GM21619 (cell line): ENCODE measurements at regions not wholly inside any gene's neighbourhood (a gene's known extent, or its start where the extent isn't known, plus 50 kb on each side); places are given as distances from the start of the nearest gene placed in this dataset.
"Not testable (repeated sequence)": the region's sequence is repeated elsewhere in the genome, so short reads cannot be mapped to it uniquely, and the experiment has no call there.

Experiments used
- ATAC-seq: cut with Tn5 transposase; IDR thresholded peaks from one replicate; pipeline ENCODE4 v1.9.1; 2021; ENCODE audit not compliant: unreplicated experiment

DNA sequence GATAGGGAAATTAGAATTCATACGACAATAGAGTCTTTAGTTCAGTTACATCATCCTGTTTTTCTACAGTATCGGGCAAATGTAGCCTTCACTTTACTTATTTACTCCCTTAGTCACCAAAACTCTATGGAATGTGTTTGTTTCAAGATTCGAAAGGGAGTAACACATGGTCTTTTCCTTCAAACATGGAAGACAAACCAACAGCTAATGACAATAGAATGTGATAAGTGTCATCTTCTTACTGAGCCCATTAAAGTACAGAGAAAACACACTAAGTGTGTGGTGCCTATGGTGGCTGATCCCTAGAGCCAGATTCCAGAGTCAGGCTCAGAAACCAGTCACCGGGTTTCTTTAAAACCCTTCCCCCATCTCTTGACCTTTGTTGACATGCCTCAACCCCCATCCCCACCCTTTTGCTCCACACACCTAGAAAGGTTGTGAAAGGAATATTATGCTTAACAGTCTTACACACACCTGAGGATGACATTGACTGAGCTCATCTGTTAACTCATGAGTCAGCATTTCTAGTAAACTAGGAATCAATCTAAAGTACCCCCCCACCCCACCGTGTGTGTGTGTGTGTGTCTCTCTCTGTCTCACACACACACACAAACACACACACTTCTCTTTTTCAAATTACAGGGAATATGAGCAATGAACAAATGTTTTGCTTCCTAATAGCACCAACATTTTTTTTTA, 549.6 kb upstream of the CCDC54 start:
- no peak for ATAC-seq

- ATAC-seq, result no peak
These were observed 548.0 kb upstream of the CCDC54 start for GRCh38 chr3:106829206-106829605.

- ATAC-seq, result no peak
These were observed 546.9 kb upstream of the CCDC54 start for GRCh38 chr3:106830334-106830733.

DNA sequence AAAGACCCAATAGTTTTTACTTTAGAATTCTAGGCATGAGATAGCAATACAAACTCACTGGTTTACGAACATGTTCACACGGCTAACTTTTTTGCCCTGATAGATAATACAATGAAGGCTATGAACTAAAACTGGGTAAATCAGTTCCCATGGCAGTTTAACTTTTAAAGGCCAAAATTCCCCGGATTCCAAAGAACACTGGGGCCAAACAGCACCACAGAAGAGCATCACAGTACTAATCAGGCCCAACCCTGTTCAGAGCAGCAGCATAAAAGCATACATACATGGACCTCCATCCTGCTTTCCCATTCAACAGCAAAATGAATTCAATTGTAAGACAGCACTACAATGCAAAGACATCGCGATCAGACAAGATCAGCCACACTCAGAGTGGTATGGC, 540.3 kb upstream of the CCDC54 start:
- no peak for ATAC-seq

DNA sequence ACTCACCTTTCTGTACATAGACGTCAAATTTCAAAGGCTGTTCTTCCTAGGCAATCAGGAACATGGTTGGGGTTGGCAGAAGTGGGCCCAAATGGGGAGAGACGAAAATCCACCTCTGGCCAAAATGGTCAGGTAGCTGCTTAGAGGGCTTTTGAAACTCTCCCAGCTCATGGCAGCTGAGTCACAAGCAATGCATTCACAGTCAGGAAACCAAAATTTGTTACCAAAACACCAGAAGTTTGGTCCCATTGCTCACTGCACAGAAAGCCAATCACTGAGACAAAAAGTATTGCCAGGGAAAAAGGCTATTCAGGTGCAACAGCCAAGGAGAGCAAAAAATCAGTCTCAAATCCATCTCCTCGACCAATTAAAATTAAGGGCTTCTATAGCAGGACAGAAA, 539.6 kb upstream of the CCDC54 start:
- no peak for ATAC-seq

DNA sequence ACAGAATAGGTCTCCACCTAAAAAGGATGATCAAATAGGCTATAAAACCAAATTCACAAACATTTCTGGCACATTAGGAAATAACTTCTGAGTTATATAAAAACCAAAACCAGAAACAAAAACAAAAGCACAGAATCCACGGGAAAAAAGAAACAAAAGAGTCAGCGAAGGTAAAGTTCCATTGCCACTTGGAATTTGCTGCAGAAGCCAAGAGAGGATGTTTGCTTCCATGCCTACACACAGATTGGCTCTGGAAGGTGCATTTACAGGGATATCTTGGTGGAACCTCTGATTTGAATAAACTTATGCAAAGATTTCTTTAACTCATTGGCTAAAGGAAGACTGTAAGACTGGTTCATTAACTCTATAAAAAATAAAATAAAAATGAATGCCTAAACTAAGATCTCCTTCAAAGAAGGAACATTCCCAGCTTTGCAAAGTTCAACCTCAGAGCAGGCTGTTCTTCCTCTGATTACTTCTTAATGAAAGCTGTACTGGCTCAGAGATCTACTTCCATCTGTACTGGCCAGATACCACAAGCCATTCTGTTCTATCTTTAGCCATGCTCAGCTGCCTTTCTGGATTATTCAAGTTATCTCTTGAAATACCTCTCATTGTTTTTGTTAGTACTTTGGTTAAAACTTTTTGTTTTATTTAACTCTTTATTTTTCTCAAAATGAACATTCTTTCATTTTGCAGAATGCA, 537.5 kb upstream of the CCDC54 start:
- ATAC-seq, result no peak

DNA sequence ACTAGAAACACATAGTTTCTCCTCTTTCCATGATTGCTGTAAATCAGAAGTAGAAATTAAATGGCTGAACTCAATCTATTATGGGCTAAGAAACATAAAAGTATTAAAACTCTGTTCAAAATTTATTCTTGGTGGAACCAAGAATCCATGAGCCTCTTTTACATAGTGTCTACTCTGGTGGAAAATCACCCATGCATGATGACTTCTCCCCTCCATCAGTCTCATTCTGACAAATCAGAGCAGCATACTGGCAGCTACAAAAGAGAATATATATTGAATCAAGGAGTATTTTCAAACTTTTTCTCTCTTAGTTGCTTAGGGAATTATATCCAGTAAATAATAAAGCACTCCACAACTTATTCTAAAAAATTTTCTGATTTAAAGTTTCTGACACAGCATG, 536.9 kb upstream of the CCDC54 start:
- ATAC-seq, result no peak

DNA sequence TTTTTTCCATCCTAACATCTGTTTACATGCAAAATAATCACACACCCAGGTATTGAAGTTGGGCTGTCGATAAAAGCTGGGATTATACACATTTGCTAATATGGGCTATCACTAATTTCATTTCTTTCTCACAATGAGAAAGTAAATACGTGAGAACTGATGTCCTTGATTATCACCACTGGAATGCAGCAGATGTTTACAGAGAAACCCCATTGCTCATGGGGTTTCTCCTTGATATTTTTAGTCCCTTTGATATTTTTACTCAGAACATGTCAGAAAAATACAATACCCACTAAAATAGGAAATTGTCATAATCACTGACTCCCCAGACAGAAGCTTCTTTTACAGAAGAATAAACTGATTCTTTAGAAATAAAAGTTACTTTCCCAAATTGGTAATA, 535.1 kb upstream of the CCDC54 start:
- ATAC-seq, result no peak

- no peak for ATAC-seq
These were observed 532.6 kb upstream of the CCDC54 start for GRCh38 chr3:106844638-106845037.

DNA sequence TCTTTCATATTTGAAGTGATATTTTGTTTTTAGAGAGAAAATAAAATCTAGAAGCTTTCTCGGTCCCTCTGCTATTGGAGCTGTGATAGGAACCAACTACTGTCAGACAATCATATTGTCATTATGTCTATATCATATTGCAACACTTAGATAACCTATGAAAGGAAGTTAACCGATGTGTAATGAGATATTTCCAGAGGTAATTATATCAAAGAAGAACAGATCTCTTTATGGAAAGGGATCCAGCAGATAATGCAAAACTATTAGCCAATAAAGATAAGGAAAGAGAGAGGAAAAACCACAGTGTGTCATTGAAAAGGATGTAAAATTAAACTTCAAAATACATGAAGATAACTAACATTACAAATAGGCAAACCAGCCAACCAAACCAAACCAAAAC, 529.1 kb upstream of the CCDC54 start:
- ATAC-seq, result no peak

GRCh38 chr3:106850437-106850836, 526.8 kb upstream of the CCDC54 start:
- no peak for ATAC-seq

- not testable (repeated sequence) for ATAC-seq
These were observed 518.9 kb upstream of the CCDC54 start for GRCh38 chr3:106858321-106858720.

GRCh38 chr3:106860182-106860581, 517.1 kb upstream of the CCDC54 start:
- ATAC-seq, result no peak

- ATAC-seq, result no peak
These were observed 515.2 kb upstream of the CCDC54 start for GRCh38 chr3:106862067-106862466.

DNA sequence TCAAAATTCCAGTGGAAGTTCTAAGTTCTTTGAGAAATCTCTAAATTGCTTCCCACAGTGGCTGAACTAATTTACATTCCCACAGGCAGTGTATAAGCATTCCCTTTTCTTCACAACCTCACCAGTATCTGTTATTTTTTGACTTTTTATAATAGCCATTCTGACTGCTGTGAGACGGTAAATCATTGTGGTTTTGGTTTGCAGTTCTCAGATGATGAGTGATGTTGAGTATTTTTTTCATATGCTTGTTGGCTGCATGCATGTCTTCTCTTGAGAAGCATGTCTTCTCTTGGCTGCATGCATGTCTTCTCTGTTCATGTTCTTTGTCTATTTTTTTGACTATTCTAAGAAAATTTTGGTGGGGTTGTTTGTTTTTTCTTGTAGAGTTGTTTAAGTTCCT, 499.6 kb upstream of the CCDC54 start:
- no peak for ATAC-seq

- no peak for ATAC-seq
These were observed 497.0 kb upstream of the CCDC54 start for GRCh38 chr3:106880206-106880605.

DNA sequence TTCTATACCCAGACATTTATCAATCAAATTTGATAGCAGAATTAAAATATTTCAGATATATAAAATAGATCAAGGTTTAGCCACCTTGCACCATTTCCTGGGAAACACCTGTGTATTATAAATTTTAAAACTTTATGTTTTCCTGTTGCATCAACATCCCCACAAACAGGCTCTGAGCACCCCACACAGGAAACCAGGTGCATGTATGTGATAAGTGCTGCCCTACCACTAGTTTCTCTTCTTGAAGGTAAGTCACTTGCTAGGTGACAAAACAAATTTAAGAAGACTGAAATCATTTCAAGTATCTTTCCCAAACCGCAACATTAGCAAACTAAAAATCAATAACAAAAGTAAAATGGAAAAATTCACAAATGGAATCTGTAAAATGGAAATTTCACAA, 496.1 kb upstream of the CCDC54 start:
- ATAC-seq, result no peak

- ATAC-seq, result no peak
These were observed 494.9 kb upstream of the CCDC54 start for GRCh38 chr3:106882297-106882696.

- no peak for ATAC-seq
These were observed 471.2 kb upstream of the CCDC54 start for GRCh38 chr3:106906074-106906473.

GRCh38 chr3:106908181-106908938, 468.9 kb upstream of the CCDC54 start:
- no peak for ATAC-seq

- no peak for ATAC-seq
These were observed 464.0 kb upstream of the CCDC54 start for GRCh38 chr3:106913111-106913698.

DNA sequence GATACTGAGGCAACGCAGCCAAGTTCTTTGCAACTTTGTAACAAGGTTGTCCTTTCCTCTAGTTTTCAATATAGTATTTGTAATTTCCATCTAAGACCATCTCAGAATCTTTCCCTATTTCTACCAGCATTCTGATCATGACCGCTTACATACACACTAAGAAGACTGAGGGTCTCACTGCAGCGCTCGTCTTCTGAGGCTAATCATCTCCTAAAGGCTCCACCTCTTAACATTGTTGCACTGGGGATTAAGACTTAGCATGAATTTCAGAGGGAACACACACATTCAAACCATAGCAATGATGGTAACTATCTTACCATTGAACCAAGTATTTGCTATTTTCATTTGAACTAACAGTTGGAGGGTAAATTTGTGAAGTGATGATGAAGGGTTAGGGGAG, 463.3 kb upstream of the CCDC54 start:
- no peak for ATAC-seq
